Activated CD8-positive, alpha-beta memory T cell treated with anti-CD3 and anti-CD28 coated beads for 4 hours (primary cell): ENCODE measurements at regions not wholly inside any gene's neighbourhood (a gene's known extent, or its start where the extent isn't known, plus 50 kb on each side); places are given as distances from the start of the nearest gene placed in this dataset.

Experiments
- DNase-seq, 2 donors: peaks; one replicate each; pipeline ENCODE4 v3.0.0-alpha.2; 2020; ENCODE audit warnings: low read depth in 2 of 2

DNA sequence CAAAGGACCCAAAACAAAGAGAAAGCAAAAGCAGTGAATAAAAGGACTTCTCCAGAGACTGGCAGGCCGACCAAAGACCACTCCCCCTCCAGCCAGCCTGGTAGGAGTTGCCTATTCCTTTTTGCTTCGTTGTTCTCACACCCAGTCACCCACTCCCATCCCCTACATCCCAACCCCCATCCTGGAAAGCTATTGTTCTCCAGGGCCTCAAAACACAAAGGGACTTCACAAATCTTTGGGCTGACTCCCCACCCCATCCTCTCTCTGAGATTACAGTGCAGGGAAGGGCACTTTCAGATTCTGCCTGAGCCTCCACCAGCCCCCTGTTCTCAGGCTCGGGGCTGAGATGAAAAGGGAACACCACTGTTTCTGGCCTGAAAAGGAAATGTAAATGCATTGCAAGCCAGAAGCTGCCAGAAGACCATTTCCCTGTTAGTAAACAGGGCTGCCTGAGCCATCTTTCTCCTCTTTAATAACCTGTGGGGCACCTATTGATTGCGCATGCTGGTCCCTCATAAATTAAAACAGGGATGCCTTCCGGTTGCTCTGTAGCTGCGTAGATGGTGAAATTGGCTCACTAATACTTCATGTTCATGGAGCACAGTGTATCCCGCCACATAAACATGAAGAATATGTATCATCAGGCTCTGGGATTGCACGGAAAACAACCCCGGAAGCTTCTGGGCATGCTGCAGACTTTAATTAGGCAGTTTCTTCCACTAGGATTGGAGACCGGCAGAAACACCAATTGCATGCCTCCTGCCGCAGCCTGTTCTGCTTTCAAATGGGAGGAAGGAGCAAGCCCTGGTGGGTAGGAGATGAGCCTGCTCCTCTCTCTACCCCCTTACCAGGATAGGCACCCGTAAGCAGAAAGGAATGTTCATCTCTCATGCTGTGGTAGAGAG lies 130.3 kb upstream of the FUT8 start:
- DNase-seq, result no peak

DNA sequence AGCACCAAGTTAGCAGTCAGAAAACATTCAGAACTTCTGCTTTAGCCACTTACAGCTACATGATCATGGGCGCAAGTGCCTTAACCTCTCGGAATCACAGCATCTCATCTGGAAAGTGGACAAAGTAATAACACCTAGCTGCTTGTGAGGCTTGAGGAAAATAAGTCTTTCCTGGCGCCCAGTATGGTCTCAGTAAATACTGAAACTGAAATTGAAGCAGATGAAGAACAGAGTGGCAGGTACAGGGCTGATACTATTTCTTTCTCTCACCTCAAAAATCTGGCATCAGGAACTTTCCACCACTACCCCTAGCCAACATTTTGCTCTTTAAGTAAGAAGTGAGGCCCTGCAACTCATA lies 129.7 kb upstream of the FUT8 start:
- DNase-seq, result no peak

DNA sequence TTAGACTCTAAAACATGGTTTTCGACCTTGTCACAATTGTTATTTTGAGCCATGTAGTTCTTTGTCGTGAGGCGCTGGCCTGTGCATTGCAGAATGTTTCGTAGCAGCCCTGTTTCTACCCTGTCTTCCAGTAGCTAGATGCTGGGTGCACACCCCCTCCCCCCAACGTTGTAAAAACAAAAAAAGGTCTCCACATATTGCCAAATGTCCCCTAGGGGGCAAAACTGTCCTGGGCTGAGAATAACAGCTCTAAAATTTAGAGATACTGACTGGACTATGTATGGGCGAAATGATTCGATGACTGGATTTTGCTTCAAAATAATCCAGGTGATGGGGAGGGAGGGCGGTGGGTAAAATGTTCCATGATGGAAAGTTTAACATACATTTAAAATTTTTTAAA lies 126.1 kb upstream of the FUT8 start:
- no peak for DNase-seq

DNA sequence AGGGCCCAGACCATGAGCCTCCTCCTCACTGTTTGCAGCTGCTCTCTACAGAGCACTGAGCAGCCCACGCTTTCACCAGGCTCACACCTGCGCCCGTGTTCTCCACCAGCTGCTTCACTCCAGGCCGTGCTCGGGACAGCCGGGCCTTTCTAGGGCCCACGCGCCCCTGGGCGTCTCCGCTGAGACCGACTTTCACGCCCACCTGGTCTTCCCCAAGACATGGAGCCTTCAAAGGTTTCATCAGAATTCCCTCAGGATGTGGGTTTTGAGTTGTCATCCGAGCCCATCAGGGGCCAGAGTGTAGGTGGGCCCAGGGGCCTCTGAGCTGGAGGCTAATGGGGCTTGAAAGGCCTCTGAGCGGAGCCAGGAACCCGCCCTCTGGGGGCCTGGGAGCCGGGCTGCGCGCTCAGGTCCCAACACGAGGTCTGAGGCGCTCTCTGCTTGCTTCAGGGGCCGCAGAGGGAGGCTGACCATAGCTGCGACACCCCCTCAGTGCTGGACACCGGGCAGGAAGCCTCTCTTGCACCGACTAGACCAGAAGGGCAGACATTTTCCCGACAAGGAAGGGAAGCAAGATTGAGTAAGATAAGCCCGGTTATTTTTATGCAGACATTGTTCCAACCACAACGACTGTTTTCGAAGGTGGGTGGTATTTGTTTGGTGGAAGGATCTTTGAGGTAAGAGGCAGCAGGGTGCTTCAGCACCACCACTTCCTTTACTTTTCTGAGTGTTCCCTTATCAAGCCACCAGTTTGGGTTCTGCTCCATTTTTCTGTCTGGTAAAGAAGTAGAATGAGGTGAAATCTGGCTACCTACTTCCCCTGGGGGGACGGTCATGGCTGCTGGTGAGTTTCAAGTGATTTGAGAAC lies 125.0 kb upstream of the FUT8 start:
- DNase-seq, result peak; percentile 17

DNA sequence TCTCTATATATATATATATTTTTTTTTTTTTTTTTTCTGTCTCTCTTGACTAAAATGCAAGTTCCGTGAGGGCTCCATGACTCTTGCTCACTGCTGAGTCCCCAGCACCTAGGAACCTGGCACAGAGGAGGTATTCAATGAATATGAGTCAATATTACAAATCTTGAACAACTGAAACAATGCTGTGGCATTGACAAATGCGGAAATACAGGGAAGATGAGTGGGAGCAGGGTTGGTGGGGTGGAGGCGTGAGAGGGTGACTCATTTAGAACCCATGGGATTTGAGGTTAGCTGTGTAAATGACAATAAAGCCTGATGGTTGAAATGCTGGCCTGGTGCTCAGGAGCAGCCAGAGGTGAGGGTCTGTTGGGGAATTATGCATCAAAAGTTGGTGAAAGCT lies 121.7 kb upstream of the FUT8 start:
- DNase-seq, result no peak

DNA sequence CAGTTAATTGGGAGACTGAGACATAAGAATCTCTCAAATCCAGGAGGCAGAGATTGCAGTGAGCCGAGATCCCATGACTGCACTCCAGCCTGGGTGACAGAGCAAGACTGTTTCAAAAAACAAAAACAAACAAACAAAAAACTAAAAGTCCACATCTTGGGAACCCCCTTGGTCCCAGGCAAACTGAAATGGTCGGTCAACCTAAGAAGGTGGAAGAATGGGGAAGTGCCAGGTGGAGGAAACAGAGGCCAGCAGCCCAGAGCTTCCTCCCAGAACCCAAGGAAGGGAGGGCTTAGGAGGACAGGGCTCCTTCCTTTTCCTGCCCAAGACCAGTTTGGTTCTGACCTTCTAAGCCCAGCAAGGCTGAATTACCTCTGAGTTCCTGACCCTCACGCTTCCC lies 121.0 kb upstream of the FUT8 start:
- no peak for DNase-seq

DNA sequence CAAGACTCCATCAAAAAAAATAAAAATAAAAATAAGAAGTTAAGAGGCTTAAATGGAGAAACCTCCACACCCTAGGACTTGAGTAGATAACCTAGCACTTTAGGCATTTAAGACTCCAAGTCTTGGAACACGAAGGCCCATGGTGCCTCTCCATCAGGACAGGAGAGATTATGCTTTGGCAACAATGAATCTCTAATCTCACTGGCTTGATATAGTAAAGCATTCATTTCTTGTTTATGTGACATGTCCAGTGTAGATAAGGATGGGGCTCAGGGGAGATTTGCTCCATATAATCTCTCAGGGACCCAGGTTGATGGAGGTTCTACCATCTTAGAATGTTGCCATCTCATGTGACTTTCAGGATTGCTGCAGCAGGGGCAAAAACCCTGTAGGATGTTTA lies 117.7 kb upstream of the FUT8 start:
- no peak for DNase-seq

DNA sequence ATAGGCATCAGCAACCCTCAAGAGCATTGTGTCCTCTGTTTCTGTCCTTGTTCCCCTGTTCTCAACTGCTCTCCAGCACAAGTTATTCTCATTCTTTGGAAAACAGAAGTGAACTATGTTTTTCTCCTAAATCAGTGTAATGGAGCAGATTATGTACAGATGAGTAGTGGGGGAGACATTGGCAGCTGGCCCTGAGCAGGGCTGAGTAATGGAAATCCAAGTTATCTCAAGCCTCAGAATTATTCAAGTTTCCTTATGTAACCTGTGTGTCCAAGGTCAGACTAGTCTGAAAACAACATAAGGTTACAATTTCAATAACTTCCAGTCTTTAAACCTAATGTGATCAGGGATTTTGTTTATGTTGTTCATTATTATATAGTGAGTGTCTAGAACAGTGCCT lies 116.1 kb upstream of the FUT8 start:
- no peak for DNase-seq

DNA sequence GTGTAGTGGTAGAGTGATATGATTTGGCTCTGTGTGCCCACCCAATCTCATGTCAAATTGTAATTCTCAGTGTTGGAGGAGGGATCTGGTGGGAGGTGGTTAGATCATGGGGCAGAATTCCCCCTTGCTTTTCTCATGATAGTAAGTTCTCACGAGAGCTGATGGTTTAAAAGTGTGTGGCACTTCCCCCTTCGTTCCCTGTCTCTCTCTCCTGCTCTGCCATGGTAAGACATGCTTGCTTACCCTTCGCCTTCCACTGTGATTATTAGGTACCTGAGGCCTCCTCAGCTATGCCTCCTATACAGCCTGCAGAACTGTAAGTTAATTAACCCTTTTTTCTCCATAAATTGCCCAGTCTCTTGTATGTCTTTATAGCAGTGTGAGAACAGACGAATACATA lies 115.7 kb upstream of the FUT8 start:
- DNase-seq, result no peak

DNA sequence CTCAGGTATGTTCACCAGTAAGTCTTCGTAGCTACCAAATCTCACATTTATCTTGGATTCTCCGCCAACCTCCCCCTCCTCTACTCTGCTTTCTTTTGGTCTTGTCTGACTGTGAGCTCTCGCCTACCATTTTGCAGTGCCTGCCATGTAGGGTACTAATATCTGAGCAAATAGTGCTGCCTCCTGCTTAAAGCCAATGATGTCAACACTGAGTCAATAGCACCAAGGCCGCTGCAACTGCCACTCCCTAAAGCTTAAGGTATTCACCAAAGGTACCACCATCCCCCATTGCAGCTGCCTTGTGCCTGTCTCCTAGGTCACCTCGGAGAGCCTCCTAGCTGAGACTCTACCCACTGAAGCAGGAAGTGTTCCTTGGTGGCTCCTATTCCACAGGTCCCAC lies 114.8 kb upstream of the FUT8 start:
- no peak for DNase-seq

DNA sequence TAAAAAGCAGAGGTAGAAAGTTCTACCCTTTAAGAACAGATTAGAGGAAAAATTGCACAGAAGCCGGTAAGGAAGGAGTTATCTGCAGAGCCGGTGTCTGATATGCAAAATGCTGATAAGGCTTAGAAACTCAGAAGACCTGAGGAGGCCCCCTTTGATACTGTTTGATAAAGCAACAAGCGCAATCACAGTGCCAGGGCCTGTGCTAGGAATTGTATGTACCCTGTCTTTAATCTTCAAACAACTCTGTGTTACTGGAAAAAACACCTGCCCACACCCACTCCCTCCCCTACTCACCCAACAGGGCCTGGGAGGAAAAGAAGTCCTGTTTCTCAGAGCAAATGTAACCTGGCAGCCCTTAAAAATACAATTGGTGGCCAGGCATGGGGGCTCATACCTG lies 112.7 kb upstream of the FUT8 start:
- DNase-seq, result no peak

DNA sequence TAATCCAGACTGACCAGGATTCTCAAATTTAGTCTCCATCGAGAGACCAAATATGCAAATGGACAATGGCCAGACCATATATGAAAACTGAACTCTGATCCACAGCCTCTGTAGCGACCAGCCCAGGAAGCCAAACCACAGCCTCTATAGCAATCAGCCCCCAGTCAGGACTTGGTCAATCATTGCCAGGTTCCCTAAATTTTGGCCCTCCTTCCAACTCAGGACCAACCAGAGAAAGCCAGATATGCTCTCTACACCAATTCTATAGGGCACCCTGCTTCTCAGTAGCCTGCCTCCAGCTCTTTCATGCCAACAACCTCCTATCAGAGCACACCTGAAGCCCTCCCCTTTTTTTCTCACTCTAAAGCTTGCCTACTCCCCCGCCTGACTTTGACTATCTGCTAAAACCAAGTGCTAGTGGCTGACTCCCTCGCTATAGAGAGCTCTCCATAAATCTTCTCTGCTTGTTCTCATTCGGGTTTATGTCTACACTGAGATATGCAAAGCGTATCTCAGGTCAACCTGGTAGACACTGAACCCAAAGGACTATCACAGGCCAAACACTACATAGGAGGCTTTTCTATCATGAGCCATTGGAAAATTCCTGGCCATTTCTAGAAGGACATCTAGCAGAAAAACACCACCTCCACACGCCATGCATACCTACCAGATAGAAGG lies 110.5 kb upstream of the FUT8 start:
- DNase-seq, result no peak

DNA sequence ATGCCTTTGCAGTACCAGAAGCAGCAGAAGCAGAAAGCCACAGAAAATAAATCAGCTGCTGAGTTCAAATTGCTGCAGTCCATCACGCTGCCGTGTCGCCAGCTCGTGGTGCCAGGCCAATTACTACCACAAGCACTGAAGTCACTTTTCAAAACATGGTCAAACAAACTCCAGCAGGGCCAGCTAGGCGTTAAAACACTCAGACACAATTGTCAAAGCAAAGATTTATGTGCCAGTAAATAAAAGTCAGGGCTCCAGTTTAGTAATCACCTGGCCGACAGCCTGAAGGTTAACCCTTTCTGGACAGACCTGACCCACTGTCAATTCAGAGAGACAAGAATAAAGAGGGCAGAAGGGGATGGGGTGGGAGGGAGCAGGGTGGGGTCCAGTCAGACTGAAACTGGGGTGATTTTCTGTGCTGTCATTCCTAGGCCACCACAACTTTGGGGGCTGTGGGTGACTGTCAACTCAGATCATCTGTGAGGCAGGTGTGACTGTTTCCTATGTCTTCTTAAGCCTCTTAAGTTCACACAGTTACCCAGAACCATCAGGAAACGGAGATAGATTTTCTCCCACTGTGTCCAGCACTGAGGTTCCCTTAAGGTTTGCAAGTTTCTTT lies 109.8 kb upstream of the FUT8 start:
- no peak for DNase-seq

DNA sequence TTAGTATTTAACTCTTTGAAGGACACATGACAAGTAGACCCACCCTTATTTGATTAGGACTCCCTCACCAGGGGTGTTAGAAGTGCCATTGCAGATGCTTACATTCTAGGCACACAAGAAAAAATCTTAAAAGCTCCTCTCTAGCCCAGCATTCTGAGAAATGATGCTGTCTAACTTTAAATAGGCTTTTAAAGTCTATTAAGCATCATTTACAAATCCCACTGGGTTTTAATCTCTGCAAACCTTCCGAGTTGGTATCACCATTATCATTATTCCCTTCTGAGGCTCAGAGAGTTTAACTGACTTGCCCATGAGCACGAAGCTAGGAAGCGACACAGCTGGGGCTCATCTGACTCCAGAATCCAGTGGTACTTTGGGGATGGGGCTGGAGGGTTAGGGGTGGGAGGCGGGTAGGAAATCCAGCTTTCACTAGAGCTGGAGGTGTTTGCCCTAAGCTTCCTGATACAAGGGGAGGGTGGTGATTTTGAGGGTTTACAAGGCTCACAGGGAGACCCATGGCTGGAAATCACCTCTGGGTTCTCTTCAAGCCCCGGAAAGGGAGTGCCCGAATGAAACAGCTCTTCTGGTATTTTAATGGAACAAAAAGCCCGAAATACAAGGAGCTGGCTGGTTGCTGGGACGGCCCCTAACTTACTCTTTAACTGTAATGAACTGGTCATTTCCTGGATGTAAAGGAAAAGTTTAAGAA lies 109.2 kb upstream of the FUT8 start:
- DNase-seq, result no peak

DNA sequence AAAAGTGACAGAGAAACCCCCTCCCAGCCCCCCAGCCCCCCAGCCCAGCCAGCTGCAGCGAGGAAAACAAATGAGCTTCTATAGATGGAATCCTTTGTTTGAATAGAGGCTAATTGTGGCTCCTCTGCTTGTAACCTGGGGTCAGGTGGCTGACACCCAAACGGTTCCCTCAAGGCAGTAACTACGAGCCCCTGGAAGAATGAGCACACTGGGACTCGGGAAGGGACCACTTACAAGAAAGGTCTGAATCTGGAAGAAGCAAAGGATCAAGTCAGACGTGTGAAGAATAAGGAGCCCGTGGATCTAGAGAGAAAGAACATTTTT lies 108.7 kb upstream of the FUT8 start:
- DNase-seq, result no peak

DNA sequence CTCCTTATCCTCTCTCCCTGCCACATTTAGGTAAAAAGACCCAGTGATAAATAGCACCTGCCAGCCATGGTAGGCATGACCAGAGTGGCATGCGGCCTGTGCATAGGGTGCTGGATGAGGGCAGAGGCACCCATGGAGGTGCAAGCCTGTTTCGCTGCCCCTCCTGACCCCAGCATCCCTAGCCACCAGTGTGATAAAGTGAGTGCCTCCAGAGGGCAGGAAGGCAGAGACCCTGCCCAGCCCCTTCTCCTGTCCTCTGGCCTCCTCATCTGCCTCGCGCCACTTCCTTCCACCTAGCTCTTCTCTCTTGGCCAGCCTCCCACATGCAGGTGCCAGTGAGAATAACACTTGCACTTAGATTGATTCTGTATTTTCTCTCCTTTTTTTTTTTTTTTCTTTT lies 108.3 kb upstream of the FUT8 start:
- DNase-seq, result no peak

DNA sequence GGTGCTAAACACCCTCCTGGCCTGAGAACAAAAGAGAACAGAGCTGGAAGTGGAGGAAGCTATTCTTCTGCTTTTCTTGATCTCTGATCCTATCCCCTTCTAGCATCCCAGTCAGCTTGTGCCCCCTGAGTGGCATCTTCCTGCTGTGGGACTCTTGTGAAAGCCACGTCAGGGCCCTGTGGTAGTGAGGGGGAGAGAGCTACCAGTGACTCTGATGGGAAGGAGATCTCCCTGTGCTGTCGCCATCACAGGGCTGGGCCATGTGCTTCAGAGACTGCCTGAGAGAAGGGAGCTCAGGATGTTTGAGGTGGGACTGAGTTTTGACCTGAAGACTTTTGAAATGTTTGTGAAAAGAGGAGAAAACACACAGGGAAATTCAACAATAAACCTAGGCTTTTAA lies 107.6 kb upstream of the FUT8 start:
- no peak for DNase-seq

DNA sequence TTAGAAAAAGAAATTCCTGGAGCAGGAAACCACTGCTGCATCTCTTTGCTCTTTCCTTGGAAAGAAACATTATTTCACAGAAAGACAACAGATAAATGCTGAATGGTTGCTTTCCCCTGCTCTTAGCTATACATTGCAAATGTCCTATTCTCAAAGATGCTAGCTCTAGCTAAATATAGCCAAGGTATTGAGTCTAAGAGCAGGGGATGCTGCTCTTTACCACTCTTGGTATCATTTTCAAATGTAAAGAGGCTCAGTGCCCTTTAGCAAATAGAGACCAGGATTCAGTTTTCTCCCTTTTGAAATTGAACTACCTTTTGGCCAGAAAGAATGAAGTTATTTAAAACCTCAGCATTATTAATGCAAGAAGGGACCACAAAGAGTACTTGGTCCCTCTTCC lies 104.0 kb upstream of the FUT8 start:
- DNase-seq, result no peak

DNA sequence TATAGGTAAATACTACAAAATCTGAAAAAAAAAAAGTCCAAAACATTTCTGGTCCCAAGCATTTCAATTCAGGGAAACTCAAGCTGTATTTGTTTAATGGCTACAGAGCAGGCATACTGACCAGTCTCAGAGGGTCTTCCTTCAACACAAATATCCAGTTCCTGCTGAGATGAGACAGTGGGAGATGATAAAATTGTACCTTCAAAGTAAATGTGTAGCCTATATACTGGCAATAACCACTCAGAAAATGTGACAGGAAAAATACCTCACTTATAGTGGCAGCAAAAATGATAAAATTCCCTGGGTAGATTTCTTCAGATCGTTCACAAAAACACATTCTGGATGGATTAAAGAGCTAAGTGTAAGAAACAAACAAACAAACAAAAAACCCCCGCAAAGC lies 102.0 kb upstream of the FUT8 start:
- DNase-seq, result no peak

DNA sequence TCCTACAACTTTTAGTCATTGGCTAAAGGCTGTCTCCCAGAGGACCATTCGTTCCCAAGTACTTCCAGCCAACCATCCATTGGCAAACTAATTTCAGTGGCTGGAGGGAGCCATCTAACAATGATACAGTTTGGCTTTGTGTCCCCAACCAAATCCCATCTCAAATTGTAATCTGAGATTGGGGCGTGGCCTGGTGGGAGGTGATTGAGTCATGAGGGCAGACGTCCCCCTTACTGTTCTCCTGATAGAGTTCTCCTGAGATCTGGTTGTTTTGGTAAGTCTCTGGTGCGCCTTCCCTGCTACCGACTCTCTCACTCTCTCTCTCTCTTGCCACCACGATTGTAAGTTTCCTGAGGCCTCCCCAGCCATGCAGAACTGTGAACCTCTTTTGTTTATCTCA lies 99.7 kb upstream of the FUT8 start:
- no peak for DNase-seq

DNA sequence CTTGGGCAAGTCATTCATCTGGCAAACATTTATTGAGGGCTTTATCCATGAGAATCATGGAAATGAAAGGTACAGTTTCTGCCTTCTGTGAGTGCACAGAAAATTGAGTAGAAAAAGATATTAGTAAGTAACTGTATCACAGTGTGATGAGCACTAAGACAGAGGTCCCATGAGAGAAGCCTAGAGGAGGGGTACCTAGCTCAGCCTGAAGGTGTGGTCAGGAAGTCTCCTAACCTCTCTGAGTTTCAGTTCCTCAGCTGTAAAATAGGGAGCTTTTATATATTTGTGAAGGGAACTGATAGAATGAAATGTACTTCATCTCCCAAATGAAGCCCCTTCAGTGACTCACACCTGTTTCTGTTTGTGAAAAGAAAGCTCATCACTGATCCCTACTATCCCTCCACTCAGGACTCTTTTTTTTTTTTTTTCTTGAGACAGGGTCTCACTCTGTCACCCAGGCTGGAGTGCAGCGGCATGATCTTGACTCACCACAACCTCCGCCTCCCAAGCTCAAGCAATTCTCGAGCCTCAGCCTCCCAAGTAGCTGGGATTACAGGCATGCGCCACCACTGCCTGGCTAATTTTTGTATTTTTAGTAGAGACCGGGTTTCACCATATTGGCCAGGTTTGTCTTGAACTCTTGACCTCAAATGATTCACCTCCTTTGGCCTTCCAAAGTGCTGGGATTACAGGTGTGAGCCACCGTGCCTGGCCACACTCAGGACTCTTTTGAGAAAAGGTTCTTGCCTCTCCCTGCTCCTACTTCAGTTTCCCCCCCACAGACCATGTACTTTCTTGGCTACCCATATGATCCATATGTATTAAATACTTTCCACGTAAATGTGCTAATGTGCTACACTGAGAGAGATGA lies 93.7 kb upstream of the FUT8 start:
- DNase-seq, result no peak
